ENCODE measurements at regions not wholly inside any gene's neighbourhood (a gene's known extent, or its start where the extent isn't known, plus 50 kb on each side); places are given as distances from the start of the nearest gene placed in this dataset.

- TF ChIP-seq CTCF (IDR thresholded peaks at IDR 0.05 in 8 of 11, conservative IDR thresholded peaks at IDR 0.05 in 3 of 11) (no peak), POLR2AphosphoS5 (IDR thresholded peaks at IDR 0.05) (no peak)
These were observed 190.8 kb downstream of the ATP23 start for GRCh38 chr12:58131986-58132755.

Measured in spleen (tissue), 7 donors.